OCI-LY1 (cell line): ENCODE measurements at regions not wholly inside any gene's neighbourhood (a gene's known extent, or its start where the extent isn't known, plus 50 kb on each side); places are given as distances from the start of the nearest gene placed in this dataset.

Experiments used
- CTCF ChIP-seq: fragments of 200-600 bp; sonication (generic), shearing (Covaris generic); IDR thresholded peaks from 2 replicates; pipeline ENCODE4 v1.5.1; 2017; ENCODE audit warnings: mild to moderate bottlenecking, antibody characterized with exemption, low read length, moderate library complexity, mixed read lengths
- EZH2 ChIP-seq: fragments of 200-600 bp; sonication (generic), shearing (Covaris generic); IDR thresholded peaks from 2 replicates; pipeline ENCODE4 v1.8.0; 2017; ENCODE audit warnings: borderline replicate concordance, mixed run types, mild to moderate bottlenecking, antibody characterized with exemption, low read length, moderate library complexity, mixed read lengths

DNA sequence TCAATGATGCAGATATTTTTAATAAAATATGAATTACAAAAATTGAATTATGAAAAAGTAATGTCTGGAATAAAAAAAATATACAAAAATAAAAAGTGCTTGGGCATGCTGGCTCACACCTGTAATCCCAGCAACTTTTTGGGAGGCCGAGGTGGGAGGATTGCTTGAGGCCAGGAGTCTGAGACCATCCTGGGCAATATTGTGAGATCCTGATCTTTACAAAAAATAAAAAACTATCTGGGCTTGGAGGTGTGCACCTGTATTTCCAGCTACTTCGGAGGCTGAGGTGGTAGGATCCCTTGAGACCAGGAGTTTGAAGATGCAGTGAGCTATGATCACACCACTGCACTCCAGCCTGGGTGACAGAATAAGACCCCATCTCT is 141.8 kb downstream of the NPIPB5 start:
- no peak for TF ChIP-seq CTCF
- TF ChIP-seq EZH2: no peak
